Kidney (tissue), 13 donors: ENCODE measurements at regions not wholly inside any gene's neighbourhood (a gene's known extent, or its start where the extent isn't known, plus 50 kb on each side); places are given as distances from the start of the nearest gene placed in this dataset.

ENCODE experiments used
- DNase-seq, 5 donors: peaks; one replicate each; pipeline ENCODE4 v3.0.0-alpha.2; 2013 to 2020
- FAIRE-seq: peaks from 2 replicates; lab custom pipeline; 2012; peaks lifted over from hg19 to GRCh38; lab: Jason Lieb, UNC
- H3K27ac ChIP-seq, 2 donors: one replicate each; pipeline ENCODE4 v1.7.0; 2013; ENCODE audit warnings: low read depth in 2 of 2, low read length in 2 of 2, inconsistent platforms in 1 of 2
- H3K27me3 ChIP-seq: one replicate; pipeline ENCODE4 v1.7.1; 2013; ENCODE audit warnings: low read length, inconsistent platforms; ENCODE audit not compliant: control insufficient read depth, insufficient read depth
- H3K36me3 ChIP-seq, 3 donors: one replicate each; pipeline versions ENCODE4 v1.7.0 to v1.7.1; 2013; ENCODE audit warnings: low read length in 3 of 3, control low read depth in 1 of 3, inconsistent platforms in 1 of 3; ENCODE audit not compliant: insufficient read depth in 3 of 3, control insufficient read depth in 2 of 3
- H3K4me1 ChIP-seq, 3 donors: one replicate each; pipeline versions ENCODE4 v1.7.0 to v1.7.1; 2013; ENCODE audit warnings: low read length in 3 of 3, inconsistent platforms in 1 of 3, low read depth in 1 of 3; ENCODE audit not compliant: control insufficient read depth in 2 of 3, insufficient read depth in 2 of 3
- H3K4me3 ChIP-seq, 3 donors: one replicate each; pipeline versions ENCODE4 v1.7.0 to v1.8.1; 2013; ENCODE audit warnings: low read length in 3 of 3, control low read depth in 1 of 3, inconsistent platforms in 1 of 3
- H3K9ac ChIP-seq, 3 donors: one replicate each; pipeline versions ENCODE4 v1.7.0 to v1.7.1; 2013; ENCODE audit warnings: low read length in 3 of 3, control low read depth in 1 of 3, inconsistent platforms in 1 of 3
- H3K9me3 ChIP-seq, 3 donors: one replicate each; pipeline versions ENCODE4 v1.7.0 to v1.7.1; 2013; ENCODE audit warnings: low read length in 3 of 3, control low read depth in 1 of 3, inconsistent platforms in 1 of 3; ENCODE audit not compliant: control insufficient read depth in 2 of 3, insufficient read depth in 1 of 3
- CTCF ChIP-seq: IDR thresholded peaks from 3 replicates; pipeline ENCODE4 v1.5.1; 2012; ENCODE audit warnings: mild to moderate bottlenecking, moderate library complexity, borderline replicate concordance; ENCODE audit not compliant: insufficient read depth; ENCODE audit errors: extremely low read depth
- intact Hi-C: fragments of 100-400 bp; cut with DNase I; formaldehyde crosslinking; loops from one replicate; pipeline ENCODE4 v1.11.1; 2022
- donor health status: control.
- donor health status: control.
- donor health status: control.
- donor health status: control.
- donor health status: control.
- donor health status: DM: yes; HTN: yes; CAD: no.
- donor health status: Normal renal cell carcinoma (clear cell type).

- intact Hi-C loops = no loop called here
- no peak for TF ChIP-seq CTCF
- Histone ChIP-seq H3K4me3 (no peak overlapping the region), H3K36me3 (no peaks in the 10 kb centered on the region), H3K4me1 (no peaks in the 10 kb centered on the region), H3K9me3 (no peaks in the 10 kb centered on the region), H3K9ac (no peak overlapping the region), H3K27ac (no peak overlapping the region), H3K27me3 (no peaks in the 10 kb centered on the region)
- no peak for DNase-seq
- FAIRE-seq = no peak
Observed at GRCh38 chr15:87747087-87747486, 509.5 kb downstream of the NTRK3 start.

- no peak for DNase-seq
- Histone ChIP-seq H3K4me1 (no peaks in the 10 kb centered on the region), H3K9me3 (no peaks in the 10 kb centered on the region), H3K27ac (no peak overlapping the region), H3K36me3 (no peaks in the 10 kb centered on the region), H3K27me3 (no peaks in the 10 kb centered on the region), H3K9ac (no peak overlapping the region), H3K4me3 (no peak overlapping the region)
- intact Hi-C loops = no loop called here
- FAIRE-seq = no peak
- TF ChIP-seq CTCF = no peak
Observed at GRCh38 chr15:87746333-87746732, 510.2 kb downstream of the NTRK3 start.

GRCh38 chr15:87744815-87745214, 511.7 kb downstream of the NTRK3 start:
- DNase-seq = no peak
- TF ChIP-seq CTCF = no peak
- Histone ChIP-seq H3K9me3 (no peaks in the 10 kb centered on the region), H3K27me3 (no peaks in the 10 kb centered on the region), H3K27ac (no peak overlapping the region), H3K9ac (no peak overlapping the region), H3K4me3 (no peak overlapping the region), H3K36me3 (no peaks in the 10 kb centered on the region), H3K4me1 (no peaks in the 10 kb centered on the region)
- intact Hi-C loops = no loop called here
- no peak for FAIRE-seq

- Histone ChIP-seq H3K4me3 (no peak overlapping the region), H3K4me1 (no peaks in the 10 kb centered on the region), H3K27ac (no peak overlapping the region), H3K9me3 (no peaks in the 10 kb centered on the region), H3K9ac (no peak overlapping the region), H3K36me3 (no peaks in the 10 kb centered on the region), H3K27me3 (no peaks in the 10 kb centered on the region)
- TF ChIP-seq CTCF = no peak
- FAIRE-seq (peak; percentile 71), DNase-seq (no peak)
- intact Hi-C loops = no loop called here
Observed at GRCh38 chr15:87743562-87743961, 513.0 kb downstream of the NTRK3 start.
